ENCODE measurements at regions not wholly inside any gene's neighbourhood (a gene's known extent, or its start where the extent isn't known, plus 50 kb on each side); places are given as distances from the start of the nearest gene placed in this dataset.

GRCh38 chr1:199687321-199687720, 340.2 kb upstream of the NR5A2 start:
- no peak for ATAC-seq
- TF ChIP-seq GLIS3 (CRISPR knock-in tag; IDR thresholded peaks at IDR 0.05) (no peak), BACH2 (CRISPR knock-in tag; IDR thresholded peaks at IDR 0.05; ENCODE audit: borderline replicate concordance) (no peak), SNAI2 (CRISPR knock-in tag; IDR thresholded peaks at IDR 0.05) (no peak), PATZ1 (CRISPR knock-in tag; IDR thresholded peaks at IDR 0.05; ENCODE audit: borderline replicate concordance) (no peak), ARNTL (CRISPR knock-in tag; IDR thresholded peaks at IDR 0.05; ENCODE audit: borderline replicate concordance, low read depth) (no peak), POU6F1 (CRISPR knock-in tag; IDR thresholded peaks at IDR 0.05; ENCODE audit: borderline replicate concordance, low read depth) (no peak), ZNF70 (CRISPR knock-in tag; IDR thresholded peaks at IDR 0.05) (no peak), TOX (CRISPR knock-in tag; IDR thresholded peaks at IDR 0.05; ENCODE audit: borderline replicate concordance) (no peak)

- ATAC-seq, result no peak
- TF ChIP-seq ZNF70 (CRISPR knock-in tag; IDR thresholded peaks at IDR 0.05), result no peak
Measured at GRCh38 chr1:199688133-199688676, 339.3 kb upstream of the NR5A2 start.

- TF ChIP-seq ZNF565 (CRISPR knock-in tag; conservative IDR thresholded peaks at IDR 0.05; ENCODE audit: low read depth) (no peak), SNAI2 (CRISPR knock-in tag; IDR thresholded peaks at IDR 0.05) (no peak), OSR1 (CRISPR knock-in tag; IDR thresholded peaks at IDR 0.05) (no peak), ZNF8 (CRISPR knock-in tag; IDR thresholded peaks at IDR 0.05) (no peak), ISL1 (CRISPR knock-in tag; IDR thresholded peaks at IDR 0.05) (no peak), POU6F1 (CRISPR knock-in tag; IDR thresholded peaks at IDR 0.05; ENCODE audit: borderline replicate concordance, low read depth) (no peak), ZFP30 (CRISPR knock-in tag; IDR thresholded peaks at IDR 0.05) (no peak), CSDC2 (CRISPR knock-in tag; IDR thresholded peaks at IDR 0.05) (no peak), GLIS3 (CRISPR knock-in tag; IDR thresholded peaks at IDR 0.05) (no peak), ESRRG (CRISPR knock-in tag; IDR thresholded peaks at IDR 0.05) (no peak), BACH2 (CRISPR knock-in tag; IDR thresholded peaks at IDR 0.05; ENCODE audit: borderline replicate concordance) (no peak), PATZ1 (CRISPR knock-in tag; IDR thresholded peaks at IDR 0.05; ENCODE audit: borderline replicate concordance) (no peak), PPARA (CRISPR knock-in tag; IDR thresholded peaks at IDR 0.05; ENCODE audit: borderline replicate concordance) (no peak), ZNF70 (CRISPR knock-in tag; IDR thresholded peaks at IDR 0.05) (no peak), CSRNP3 (CRISPR knock-in tag; IDR thresholded peaks at IDR 0.05) (no peak), CREB5 (CRISPR knock-in tag; IDR thresholded peaks at IDR 0.05; ENCODE audit: low read depth) (no peak)
- no peak for ATAC-seq
Measured at GRCh38 chr1:199688774-199689173, 338.7 kb upstream of the NR5A2 start.
